ENCODE measurements at regions not wholly inside any gene's neighbourhood (a gene's known extent, or its start where the extent isn't known, plus 50 kb on each side); places are given as distances from the start of the nearest gene placed in this dataset.

- Mint-ChIP-seq H3K4me1 (no peaks in the 10 kb centered on the region), H3K36me3 (no peaks in the 10 kb centered on the region), H3K9me3 (peaks cover 10% of the 10 kb centered on the region), H3K27me3 (peaks cover 23% of the 10 kb centered on the region), H3K4me3 (no peak overlapping the region), H3K27ac (no peak overlapping the region)
- no peak for ATAC-seq
Measured at GRCh38 chr5:172573120-172573882, 67.8 kb upstream of the NEURL1B start.

- Mint-ChIP-seq H3K4me1 (no peaks in the 10 kb centered on the region), H3K27ac (no peak overlapping the region), H3K9me3 (peaks cover 10% of the 10 kb centered on the region), H3K4me3 (no peak overlapping the region), H3K27me3 (peaks cover 26% of the 10 kb centered on the region), H3K36me3 (no peaks in the 10 kb centered on the region)
- no peak for ATAC-seq
Measured at GRCh38 chr5:172572440-172572839, 68.6 kb upstream of the NEURL1B start.

DNA sequence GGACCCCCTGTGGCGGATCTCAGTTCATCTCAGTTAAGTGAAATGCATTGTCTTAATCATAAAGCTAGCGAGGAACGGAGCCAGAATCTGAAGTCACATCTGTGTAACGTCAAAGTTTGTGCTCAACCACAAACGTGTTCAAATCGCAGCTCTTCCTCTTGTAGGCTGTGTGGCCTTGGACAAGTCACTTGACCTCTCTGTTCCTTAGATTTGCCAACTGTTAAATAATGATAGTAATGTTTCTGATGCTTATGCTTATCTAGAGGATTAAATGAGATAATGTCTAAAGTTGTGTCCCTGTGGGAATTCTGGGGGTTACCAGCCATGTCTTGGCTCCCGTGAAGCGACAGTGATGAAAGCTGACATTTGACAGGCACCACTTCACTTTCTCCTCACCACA is 69.2 kb upstream of the NEURL1B start:
- H3K27me3 Mint-ChIP-seq = peaks cover 26% of the 10 kb centered on the region
- peaks cover 10% of the 10 kb centered on the region for H3K9me3 Mint-ChIP-seq
- H3K36me3 Mint-ChIP-seq = no peaks in the 10 kb centered on the region
- H3K4me3 Mint-ChIP-seq = no peak overlapping the region
- H3K4me1 Mint-ChIP-seq = no peaks in the 10 kb centered on the region
- ATAC-seq = no peak
- H3K27ac Mint-ChIP-seq = no peak overlapping the region

DNA sequence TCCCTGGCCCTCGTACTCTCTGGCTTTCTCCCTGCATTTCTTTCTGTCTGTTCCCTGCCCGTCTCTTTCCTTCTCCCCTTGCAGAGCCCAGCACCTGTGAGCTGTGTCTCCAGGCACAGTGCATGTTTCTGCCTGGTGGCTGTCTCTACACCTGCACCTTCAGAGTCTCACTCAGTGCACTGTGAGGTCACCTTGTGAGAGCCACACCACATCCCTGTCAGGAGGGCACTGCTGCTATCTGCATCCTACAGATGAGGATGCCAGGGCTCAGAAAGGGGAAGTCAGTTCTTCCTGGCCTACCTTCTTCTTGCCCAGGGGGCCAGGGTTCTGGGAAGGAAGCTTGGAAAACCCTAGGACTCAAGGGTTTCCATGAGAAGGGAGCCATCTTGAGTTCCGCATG is 69.7 kb upstream of the NEURL1B start:
- peaks cover 10% of the 10 kb centered on the region for H3K9me3 Mint-ChIP-seq
- ATAC-seq = no peak
- peaks cover 26% of the 10 kb centered on the region for H3K27me3 Mint-ChIP-seq
- H3K36me3 Mint-ChIP-seq = no peaks in the 10 kb centered on the region
- no peaks in the 10 kb centered on the region for H3K4me1 Mint-ChIP-seq
- H3K27ac Mint-ChIP-seq = no peak overlapping the region
- no peak overlapping the region for H3K4me3 Mint-ChIP-seq

GRCh38 chr5:172570594-172571334 is 70.3 kb upstream of the NEURL1B start:
- Mint-ChIP-seq H3K4me1 (no peaks in the 10 kb centered on the region), H3K9me3 (peaks cover 10% of the 10 kb centered on the region), H3K4me3 (no peak overlapping the region), H3K27ac (no peak overlapping the region), H3K27me3 (peaks cover 26% of the 10 kb centered on the region), H3K36me3 (no peaks in the 10 kb centered on the region)
- no peak for ATAC-seq

- H3K4me1 Mint-ChIP-seq = no peaks in the 10 kb centered on the region
- H3K27me3 Mint-ChIP-seq = peaks cover 24% of the 10 kb centered on the region
- no peak for ATAC-seq
- H3K36me3 Mint-ChIP-seq = no peaks in the 10 kb centered on the region
- H3K9me3 Mint-ChIP-seq = peaks cover 10% of the 10 kb centered on the region
- no peak overlapping the region for H3K4me3 Mint-ChIP-seq
- no peak overlapping the region for H3K27ac Mint-ChIP-seq
Measured at GRCh38 chr5:172569861-172570558, 71.1 kb upstream of the NEURL1B start.

GRCh38 chr5:172568308-172568910 is 72.7 kb upstream of the NEURL1B start:
- Mint-ChIP-seq H3K27ac (no peak overlapping the region), H3K4me1 (no peaks in the 10 kb centered on the region), H3K9me3 (no peaks in the 10 kb centered on the region), H3K27me3 (peaks cover 8% of the 10 kb centered on the region), H3K36me3 (no peaks in the 10 kb centered on the region), H3K4me3 (no peak overlapping the region)
- ATAC-seq = no peak

GRCh38 chr5:172567843-172568242 is 73.2 kb upstream of the NEURL1B start:
- H3K9me3 Mint-ChIP-seq = no peaks in the 10 kb centered on the region

DNA sequence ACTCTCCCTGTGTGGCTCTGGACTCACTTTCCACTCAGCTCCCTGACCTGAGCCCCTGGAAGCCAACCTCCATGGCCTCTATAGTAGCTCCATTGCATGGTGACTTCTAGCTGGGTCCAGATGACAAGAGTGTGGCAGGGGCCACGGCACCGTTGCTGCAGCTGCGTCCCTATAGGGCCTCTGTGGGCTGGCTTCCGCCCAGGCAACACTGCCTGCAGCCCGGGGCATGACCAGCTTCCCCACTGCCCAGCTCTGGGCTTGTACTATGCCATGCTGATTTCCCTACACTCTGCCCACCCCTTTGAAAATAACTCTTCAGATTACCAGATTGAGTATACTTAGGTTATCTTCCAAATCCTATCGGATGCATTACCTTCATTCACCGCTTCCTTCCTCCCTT is 73.8 kb upstream of the NEURL1B start:
- no peak for ATAC-seq
- H3K36me3 Mint-ChIP-seq = no peaks in the 10 kb centered on the region
- H3K27ac Mint-ChIP-seq = no peak overlapping the region
- H3K9me3 Mint-ChIP-seq = no peaks in the 10 kb centered on the region
- no peak overlapping the region for H3K4me3 Mint-ChIP-seq
- no peaks in the 10 kb centered on the region for H3K4me1 Mint-ChIP-seq
- peaks cover 18% of the 10 kb centered on the region for H3K27me3 Mint-ChIP-seq

More at GRCh38 chr5:172567843-172568242, 73.2 kb upstream of the NEURL1B start:
- ATAC-seq = no peak
- Mint-ChIP-seq H3K36me3 (no peaks in the 10 kb centered on the region), H3K27ac (no peak overlapping the region), H3K4me3 (no peak overlapping the region), H3K4me1 (no peaks in the 10 kb centered on the region), H3K27me3 (peaks cover 12% of the 10 kb centered on the region)

- no peak for ATAC-seq
- H3K27ac Mint-ChIP-seq = no peak overlapping the region
Measured at GRCh38 chr5:172565931-172566665, 75.0 kb upstream of the NEURL1B start.

DNA sequence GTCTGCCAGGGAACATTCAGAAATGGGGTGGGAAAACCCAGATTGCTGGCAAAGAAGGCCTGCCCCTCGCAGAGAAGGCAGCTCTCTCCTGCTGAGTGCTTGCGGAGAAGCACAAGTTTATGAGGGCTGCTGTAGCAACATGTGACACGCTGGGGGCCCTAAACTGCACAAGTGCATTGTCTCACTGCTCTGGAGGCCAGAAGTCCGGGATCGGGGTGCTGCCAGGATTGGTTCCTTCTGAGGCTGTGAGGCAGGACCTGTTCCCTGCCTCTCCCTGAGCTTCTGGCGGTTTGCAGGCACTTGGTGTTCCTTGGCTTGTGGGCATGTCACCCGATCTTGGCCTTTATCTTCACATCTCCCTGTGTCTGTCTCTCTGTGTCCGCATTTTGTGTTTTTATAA is 75.6 kb upstream of the NEURL1B start:
- Mint-ChIP-seq H3K36me3 (no peaks in the 10 kb centered on the region), H3K4me3 (no peak overlapping the region), H3K27ac (no peak overlapping the region), H3K9me3 (no peaks in the 10 kb centered on the region), H3K27me3 (peaks cover 19% of the 10 kb centered on the region), H3K4me1 (no peaks in the 10 kb centered on the region)
- ATAC-seq = no peak

More at GRCh38 chr5:172565931-172566665, 75.0 kb upstream of the NEURL1B start:
- Mint-ChIP-seq H3K4me3 (no peak overlapping the region), H3K36me3 (no peaks in the 10 kb centered on the region), H3K4me1 (no peaks in the 10 kb centered on the region), H3K9me3 (no peaks in the 10 kb centered on the region), H3K27me3 (peaks cover 19% of the 10 kb centered on the region)

GRCh38 chr5:172564883-172565282 is 76.2 kb upstream of the NEURL1B start:
- ATAC-seq = no peak
- no peak overlapping the region for H3K4me3 Mint-ChIP-seq
- no peaks in the 10 kb centered on the region for H3K4me1 Mint-ChIP-seq
- no peak overlapping the region for H3K27ac Mint-ChIP-seq
- no peaks in the 10 kb centered on the region for H3K9me3 Mint-ChIP-seq
- H3K27me3 Mint-ChIP-seq = peaks cover 22% of the 10 kb centered on the region
- no peaks in the 10 kb centered on the region for H3K36me3 Mint-ChIP-seq

DNA sequence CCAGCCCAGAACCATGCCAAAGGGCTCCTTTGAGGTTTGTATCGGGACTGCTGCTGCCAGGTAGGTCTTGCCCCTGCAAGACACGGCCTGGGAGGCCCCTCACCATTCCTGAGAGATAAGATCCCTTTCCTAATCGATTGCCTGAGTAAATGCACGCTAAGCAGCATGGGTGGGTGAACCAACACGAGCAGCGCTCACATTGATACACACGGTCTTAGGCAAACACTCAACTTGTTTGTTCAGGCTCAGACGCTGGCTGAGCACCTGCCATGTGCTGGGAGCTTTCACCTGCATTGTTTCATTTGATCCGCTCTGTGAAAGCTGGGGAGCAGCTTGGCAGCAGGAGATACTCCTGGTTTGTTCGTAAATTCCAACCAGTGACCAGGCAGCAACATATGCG is 76.9 kb upstream of the NEURL1B start:
- Mint-ChIP-seq H3K4me1 (no peaks in the 10 kb centered on the region), H3K9me3 (no peaks in the 10 kb centered on the region), H3K36me3 (no peaks in the 10 kb centered on the region), H3K27me3 (peaks cover 29% of the 10 kb centered on the region), H3K27ac (no peak overlapping the region), H3K4me3 (no peak overlapping the region)
- no peak for ATAC-seq

DNA sequence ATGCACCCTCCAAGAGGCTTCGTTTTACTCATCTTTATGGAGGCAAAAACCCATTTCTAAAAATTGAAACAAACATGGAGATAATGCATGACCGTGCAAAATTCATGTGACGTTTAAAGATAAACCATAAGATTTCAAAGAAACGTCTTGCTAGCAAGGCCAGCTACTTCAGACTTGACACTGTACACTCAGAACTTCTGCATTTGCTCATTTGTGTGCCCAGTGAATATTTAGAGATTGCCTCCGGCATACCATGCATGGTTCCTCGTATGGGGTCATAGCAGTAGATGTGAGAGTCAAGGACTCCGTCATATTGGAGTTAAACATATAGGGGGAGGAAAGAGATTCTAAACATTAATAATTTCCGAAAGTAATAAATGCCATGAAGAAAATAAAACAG is 78.6 kb upstream of the NEURL1B start:
- Mint-ChIP-seq H3K4me1 (no peaks in the 10 kb centered on the region), H3K36me3 (no peaks in the 10 kb centered on the region), H3K27me3 (peaks cover 38% of the 10 kb centered on the region), H3K4me3 (no peak overlapping the region), H3K9me3 (no peaks in the 10 kb centered on the region), H3K27ac (no peak overlapping the region)
- ATAC-seq = no peak

- H3K27me3 Mint-ChIP-seq = peaks cover 51% of the 10 kb centered on the region
- H3K4me3 Mint-ChIP-seq = no peak overlapping the region
- H3K4me1 Mint-ChIP-seq = no peaks in the 10 kb centered on the region
- no peaks in the 10 kb centered on the region for H3K36me3 Mint-ChIP-seq
- H3K27ac Mint-ChIP-seq = no peak overlapping the region
- no peak for ATAC-seq
- no peaks in the 10 kb centered on the region for H3K9me3 Mint-ChIP-seq
Measured at GRCh38 chr5:172561151-172561550, 79.9 kb upstream of the NEURL1B start.
